Activated naive CD4-positive, alpha-beta T cell treated with anti-CD3 and anti-CD28 coated beads, Interleukin-2, amount 50 U/mL, for 72 hours (primary cell): ENCODE measurements at regions not wholly inside any gene's neighbourhood (a gene's known extent, or its start where the extent isn't known, plus 50 kb on each side); places are given as distances from the start of the nearest gene placed in this dataset.
"Not testable (repeated sequence)": the region's sequence is repeated elsewhere in the genome, so short reads cannot be mapped to it uniquely, and the experiment has no call there.

Experiments used
- ATAC-seq, 2 donors: fragments of 150-1000 bp; cut with Tn5 transposase; 2 replicates each; pipeline ENCODE4 v1.10.0; 2021; ENCODE audit warnings: mild to moderate bottlenecking in 2 of 2, moderate library complexity in 2 of 2
- DNase-seq, 2 donors: peaks; one replicate each; pipeline ENCODE4 v3.0.0; 2021 to 2022; ENCODE audit warnings: low spot score in 2 of 2
- H3K27ac Mint-ChIP-seq, 2 donors: one replicate each; pipeline ENCODE4 v1.8.0; 2022; ENCODE audit warnings: mild to moderate bottlenecking in 2 of 2, mixed read lengths in 2 of 2
- H3K36me3 Mint-ChIP-seq, 2 donors: one replicate each; pipeline ENCODE4 v1.8.0; 2022; ENCODE audit warnings: mixed read lengths in 2 of 2
- H3K9me3 Mint-ChIP-seq, 2 donors: one replicate each; pipeline ENCODE4 v1.8.0; 2022; ENCODE audit warnings: mixed read lengths in 2 of 2

- H3K9me3 Mint-ChIP-seq, result peaks cover 16 to 20% of the 10 kb centered on the region in 2 donors
- ATAC-seq (no peak), DNase-seq (no peak)
- H3K27ac Mint-ChIP-seq, result no peak overlapping the region
- H3K36me3 Mint-ChIP-seq, result no peaks in the 10 kb centered on the region
Observed at GRCh38 chr5:25515525-25515924, 870.7 kb upstream of the CDH10 start.

GRCh38 chr5:25510692-25511091 is 865.9 kb upstream of the CDH10 start:
- not testable (repeated sequence) for H3K27ac Mint-ChIP-seq, H3K9me3 Mint-ChIP-seq, ATAC-seq, H3K36me3 Mint-ChIP-seq, DNase-seq

GRCh38 chr5:25508011-25508410 is 863.2 kb upstream of the CDH10 start:
- peaks cover 10 to 14% of the 10 kb centered on the region in 2 donors for H3K9me3 Mint-ChIP-seq
- not testable (repeated sequence) for H3K36me3 Mint-ChIP-seq, DNase-seq, H3K27ac Mint-ChIP-seq, ATAC-seq

GRCh38 chr5:25500635-25501034 is 855.9 kb upstream of the CDH10 start:
- Mint-ChIP-seq H3K27ac (no peak overlapping the region), H3K9me3 (peaks cover 10 to 34% of the 10 kb centered on the region in 2 donors), H3K36me3 (peaks cover 0 to 4% of the 10 kb centered on the region in 2 donors)
- no peak for ATAC-seq
- DNase-seq, result no peak

- Mint-ChIP-seq H3K9me3 (peaks cover 8% of the 10 kb centered on the region in 2 donors), H3K36me3 (no peaks in the 10 kb centered on the region)
- ATAC-seq, result no peak
Observed at GRCh38 chr5:25489834-25490538, 845.2 kb upstream of the CDH10 start.

GRCh38 chr5:25488119-25488518 is 843.3 kb upstream of the CDH10 start:
- H3K27ac Mint-ChIP-seq, result no peak overlapping the region
- ATAC-seq, result no peak
- H3K36me3 Mint-ChIP-seq, result no peaks in the 10 kb centered on the region
- H3K9me3 Mint-ChIP-seq, result peaks cover 8 to 13% of the 10 kb centered on the region in 2 donors
- DNase-seq, result no peak

More at GRCh38 chr5:25489834-25490538, 845.2 kb upstream of the CDH10 start:
- no peak overlapping the region for H3K27ac Mint-ChIP-seq
- no peak for DNase-seq

- Mint-ChIP-seq H3K27ac (no peak overlapping the region), H3K9me3 (peaks cover 8 to 13% of the 10 kb centered on the region in 2 donors)
Observed at GRCh38 chr5:25484391-25484790, 839.6 kb upstream of the CDH10 start.

GRCh38 chr5:25481463-25481862 is 836.7 kb upstream of the CDH10 start:
- DNase-seq, result no peak
- Mint-ChIP-seq H3K9me3 (peaks cover 4 to 5% of the 10 kb centered on the region in 2 donors), H3K36me3 (no peaks in the 10 kb centered on the region), H3K27ac (no peak overlapping the region)
- ATAC-seq, result no peak

More at GRCh38 chr5:25484391-25484790, 839.6 kb upstream of the CDH10 start:
- no peak for DNase-seq
- no peak for ATAC-seq
- H3K36me3 Mint-ChIP-seq, result no peaks in the 10 kb centered on the region

- H3K9me3 Mint-ChIP-seq, result peaks cover 24 to 30% of the 10 kb centered on the region in 2 donors
- DNase-seq (no peak), ATAC-seq (no peak)
- no peak overlapping the region for H3K27ac Mint-ChIP-seq
- H3K36me3 Mint-ChIP-seq, result peaks cover 0 to 10% of the 10 kb centered on the region in 2 donors
Observed at GRCh38 chr5:25459082-25459481, 814.3 kb upstream of the CDH10 start.

- DNase-seq, result no peak
- Mint-ChIP-seq H3K36me3 (peaks cover 0 to 9% of the 10 kb centered on the region in 2 donors), H3K27ac (no peak overlapping the region), H3K9me3 (peaks cover 21 to 26% of the 10 kb centered on the region in 2 donors)
- peak; percentile 70 to 83 for ATAC-seq
Observed at GRCh38 chr5:25458628-25459027, 813.9 kb upstream of the CDH10 start.

- no peak for ATAC-seq
- DNase-seq, result no peak
- H3K9me3 Mint-ChIP-seq, result peaks cover 16 to 17% of the 10 kb centered on the region in 2 donors
- H3K36me3 Mint-ChIP-seq, result peaks cover 0 to 5% of the 10 kb centered on the region in 2 donors
- no peak overlapping the region for H3K27ac Mint-ChIP-seq
Observed at GRCh38 chr5:25453500-25453899, 808.7 kb upstream of the CDH10 start.

GRCh38 chr5:25451294-25451693 is 806.5 kb upstream of the CDH10 start:
- DNase-seq (no peak), ATAC-seq (no peak)
- Mint-ChIP-seq H3K9me3 (peaks cover 16 to 17% of the 10 kb centered on the region in 2 donors), H3K36me3 (peaks cover 0 to 5% of the 10 kb centered on the region in 2 donors), H3K27ac (no peak overlapping the region)

- Mint-ChIP-seq H3K27ac (no peak overlapping the region), H3K36me3 (no peaks in the 10 kb centered on the region)
Observed at GRCh38 chr5:25448646-25449045, 803.9 kb upstream of the CDH10 start.

GRCh38 chr5:25448190-25448621 is 803.4 kb upstream of the CDH10 start:
- DNase-seq, result no peak
- no peaks in the 10 kb centered on the region for H3K36me3 Mint-ChIP-seq
- peaks cover 5 to 12% of the 10 kb centered on the region in 2 donors for H3K9me3 Mint-ChIP-seq
- ATAC-seq, result no peak
- no peak overlapping the region for H3K27ac Mint-ChIP-seq

More at GRCh38 chr5:25448646-25449045, 803.9 kb upstream of the CDH10 start:
- ATAC-seq (no peak), DNase-seq (no peak)
- peaks cover 5 to 12% of the 10 kb centered on the region in 2 donors for H3K9me3 Mint-ChIP-seq

- ATAC-seq, H3K27ac Mint-ChIP-seq, DNase-seq, H3K36me3 Mint-ChIP-seq: not testable (repeated sequence)
- peaks cover 5 to 12% of the 10 kb centered on the region in 2 donors for H3K9me3 Mint-ChIP-seq
Observed at GRCh38 chr5:25446061-25446420, 801.3 kb upstream of the CDH10 start.

- H3K36me3 Mint-ChIP-seq, H3K27ac Mint-ChIP-seq, ATAC-seq, DNase-seq: not testable (repeated sequence)
- H3K9me3 Mint-ChIP-seq, result peaks cover 5 to 12% of the 10 kb centered on the region in 2 donors
Observed at GRCh38 chr5:25445381-25446060, 800.7 kb upstream of the CDH10 start.

- Mint-ChIP-seq H3K36me3 (no peaks in the 10 kb centered on the region), H3K27ac (no peak overlapping the region)
- no peak for DNase-seq
Observed at GRCh38 chr5:25444697-25445096, 799.9 kb upstream of the CDH10 start.

More at GRCh38 chr5:25444697-25445096, 799.9 kb upstream of the CDH10 start:
- peaks cover 5 to 12% of the 10 kb centered on the region in 2 donors for H3K9me3 Mint-ChIP-seq
- ATAC-seq, result no peak
